ENCODE measurements at regions not wholly inside any gene's neighbourhood (a gene's known extent, or its start where the extent isn't known, plus 50 kb on each side); places are given as distances from the start of the nearest gene placed in this dataset.

DNA sequence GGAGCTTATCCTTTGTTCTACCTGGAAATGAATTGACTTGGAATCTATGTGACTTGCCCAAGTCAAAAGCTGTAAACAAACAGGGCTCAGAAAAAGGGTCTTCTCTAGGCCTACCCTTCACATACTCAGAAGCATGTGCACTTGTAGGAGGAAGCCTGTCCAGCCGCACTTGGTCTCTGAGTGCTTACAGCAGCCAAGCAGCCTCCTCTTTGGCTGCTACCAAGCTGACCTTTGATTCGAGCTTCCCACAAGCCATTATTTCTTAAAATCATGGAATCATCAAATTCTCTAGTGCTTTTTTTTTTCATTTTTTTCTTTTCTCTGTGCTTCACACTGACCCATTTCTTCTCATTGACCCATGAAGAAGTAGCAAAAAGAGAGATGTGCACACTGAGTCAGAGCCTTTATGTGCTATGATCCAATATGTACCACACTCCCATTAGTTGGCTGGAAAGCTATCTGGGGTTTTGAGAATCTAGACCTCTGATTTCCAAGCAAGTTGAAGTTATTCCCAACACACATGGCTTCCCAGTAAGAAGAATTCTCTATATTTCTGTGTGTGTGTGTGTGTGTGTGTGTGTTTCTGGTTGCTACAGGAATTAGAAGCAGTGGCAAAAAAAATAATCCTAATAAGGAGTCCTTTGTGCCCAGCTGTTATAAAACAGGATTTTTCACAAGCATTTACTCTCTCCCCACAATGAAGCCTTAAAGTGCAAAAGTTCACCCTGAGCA is 550.3 kb upstream of the TNP1 start:
- DNase-seq (ENCODE audit: low spot score): peak; percentile 48

DNA sequence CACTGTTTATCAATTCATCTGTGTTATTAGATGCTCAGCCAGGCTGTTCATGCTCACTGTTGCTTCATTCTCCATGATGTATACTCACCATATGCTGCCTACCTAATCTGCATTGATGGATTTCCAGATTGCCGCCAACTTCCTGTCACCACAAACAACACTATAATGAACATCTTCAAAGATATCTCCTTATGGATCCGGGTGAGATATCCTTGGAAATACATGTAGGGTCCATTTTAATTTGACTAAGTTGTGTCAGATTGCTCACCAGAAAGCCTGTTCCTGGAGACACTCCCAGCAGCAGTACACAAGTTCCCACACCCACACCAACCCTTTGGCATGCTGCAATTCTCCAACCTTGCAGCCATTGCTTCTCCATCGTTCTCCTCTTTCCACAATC is 547.5 kb upstream of the TNP1 start:
- DNase-seq (ENCODE audit: low spot score): no peak

DNA sequence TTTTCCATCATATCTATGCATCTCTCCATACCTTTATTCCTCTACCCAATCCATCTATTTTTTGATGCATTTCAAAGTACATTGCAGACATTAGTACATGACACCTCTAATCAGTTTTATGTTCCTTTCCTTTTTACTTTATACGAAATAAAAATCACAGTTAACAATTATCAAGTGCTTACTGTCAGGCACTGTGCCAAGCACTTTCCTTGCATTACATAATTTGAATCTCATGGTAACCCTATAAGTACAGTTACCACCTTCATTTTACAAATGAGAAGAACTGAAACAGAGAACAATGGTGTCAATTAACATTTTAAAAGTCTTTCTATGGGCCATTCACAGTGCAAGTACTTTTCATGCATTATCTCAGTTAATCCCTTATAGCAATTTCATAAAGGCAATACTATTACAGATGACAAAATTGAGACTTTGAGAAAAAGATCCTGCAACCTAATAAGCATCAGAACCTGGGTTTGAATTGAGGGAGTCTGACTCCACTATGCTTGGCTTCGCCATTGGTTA is 544.4 kb upstream of the TNP1 start:
- DNase-seq (ENCODE audit: low spot score): no peak

DNA sequence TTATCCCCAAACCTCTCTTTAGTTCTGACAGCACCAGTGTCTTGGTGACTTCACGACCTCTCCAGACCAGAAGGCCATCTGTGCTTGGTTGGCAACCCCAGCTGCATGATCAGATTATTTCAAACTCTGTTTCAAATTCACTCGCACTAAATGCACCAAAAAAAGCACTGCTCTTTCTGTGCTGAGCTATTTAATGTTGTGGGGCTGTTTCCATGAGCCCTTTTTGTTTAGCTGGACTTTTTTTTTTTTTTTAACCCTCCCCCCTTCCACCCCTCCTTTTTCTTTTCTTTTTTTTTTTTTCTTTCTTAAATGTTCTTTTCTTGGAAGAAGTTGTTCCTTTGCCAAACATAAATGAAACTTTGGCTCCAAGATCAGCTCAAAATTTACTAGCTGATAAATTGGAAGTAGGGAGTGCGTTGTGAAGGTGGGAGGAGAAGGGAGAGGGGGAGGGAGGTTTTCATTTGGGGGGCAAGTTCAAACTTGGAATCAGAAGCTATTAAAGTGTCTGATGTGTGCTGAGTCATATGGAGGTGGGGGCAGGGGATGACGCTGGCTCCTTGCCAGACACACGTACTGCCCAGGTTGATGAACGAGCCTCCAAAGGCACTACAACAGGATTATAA is 543.0 kb upstream of the TNP1 start:
- DNase-seq (ENCODE audit: low spot score): no peak

DNA sequence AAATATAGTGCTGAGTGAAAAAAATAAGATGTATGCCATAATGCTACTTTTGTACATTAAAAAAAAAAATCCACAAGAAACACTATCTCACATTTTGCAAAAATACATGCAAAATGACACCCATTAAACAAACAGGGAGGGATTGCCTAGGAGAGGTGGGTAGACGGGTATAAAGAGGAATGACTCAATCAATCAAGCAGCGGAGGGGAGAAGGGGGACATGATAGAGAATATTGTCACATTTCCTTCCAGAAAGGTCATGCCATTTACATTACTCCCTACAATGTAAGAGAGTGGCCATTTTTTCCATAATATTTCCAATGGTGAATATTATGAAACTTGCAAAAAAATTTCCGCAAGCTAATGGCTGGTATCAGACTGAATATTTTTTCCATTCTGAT is 542.3 kb upstream of the TNP1 start:
- no peak for DNase-seq (ENCODE audit: low spot score)

DNA sequence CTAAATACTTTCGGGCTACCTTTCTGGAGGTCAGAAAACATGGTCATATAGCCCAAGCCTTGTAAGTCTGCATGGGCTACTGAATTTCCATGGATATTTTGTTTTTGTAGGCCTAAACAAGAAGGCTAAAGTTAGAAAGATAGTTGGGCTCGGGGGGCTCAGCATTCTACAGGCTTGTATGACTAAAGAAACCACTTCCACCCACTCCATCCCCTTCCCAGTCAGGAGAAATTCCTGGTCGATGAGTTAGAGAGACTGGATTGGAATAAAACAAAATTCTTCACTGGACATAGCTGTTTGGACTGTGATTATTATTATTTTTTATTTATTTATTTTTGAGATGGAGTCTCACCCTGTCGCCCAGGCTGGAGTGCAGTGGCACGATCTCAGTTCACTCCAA is 539.4 kb upstream of the TNP1 start:
- no peak for DNase-seq (ENCODE audit: low spot score)

DNA sequence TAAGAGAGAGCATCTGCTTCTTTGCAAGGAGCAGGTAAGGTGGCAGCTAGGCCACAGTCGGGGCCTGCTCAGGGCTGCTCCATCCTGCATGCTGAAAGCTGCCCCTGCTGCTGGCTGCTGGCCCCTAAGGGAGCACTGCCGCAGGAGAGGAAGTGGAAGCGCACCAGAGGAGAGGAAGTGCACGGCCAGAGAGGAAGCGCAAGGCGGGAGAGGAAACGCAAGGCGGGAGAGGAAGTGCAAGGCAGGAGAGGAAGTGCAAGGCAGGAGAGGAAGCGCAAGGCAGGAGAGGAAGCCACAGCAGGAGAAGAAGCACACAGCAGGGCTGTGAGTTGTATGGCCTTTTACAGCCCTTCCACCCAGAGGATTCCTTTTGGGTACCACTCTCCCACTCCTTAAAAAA is 539.0 kb upstream of the TNP1 start:
- no peak for DNase-seq (ENCODE audit: low spot score)

DNA sequence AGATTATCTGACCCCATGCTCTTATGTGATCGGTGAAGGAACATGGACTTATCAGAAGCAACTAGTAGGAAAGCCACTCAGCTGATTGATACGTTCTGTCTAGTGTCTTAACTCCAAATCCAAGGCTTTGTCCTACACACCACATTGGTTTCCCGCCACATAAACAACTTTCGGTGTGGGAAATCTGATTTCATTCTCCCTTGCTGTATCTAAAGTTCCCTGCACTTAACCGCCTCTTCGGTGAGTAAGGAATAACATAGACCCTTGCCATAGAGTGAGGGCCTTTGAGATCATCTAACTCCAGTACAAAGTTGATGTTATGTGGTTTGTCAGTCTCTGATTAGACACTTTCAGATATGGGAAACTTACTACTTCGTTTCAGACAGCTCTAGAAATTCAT is 538.2 kb upstream of the TNP1 start:
- no peak for DNase-seq (ENCODE audit: low spot score)

DNA sequence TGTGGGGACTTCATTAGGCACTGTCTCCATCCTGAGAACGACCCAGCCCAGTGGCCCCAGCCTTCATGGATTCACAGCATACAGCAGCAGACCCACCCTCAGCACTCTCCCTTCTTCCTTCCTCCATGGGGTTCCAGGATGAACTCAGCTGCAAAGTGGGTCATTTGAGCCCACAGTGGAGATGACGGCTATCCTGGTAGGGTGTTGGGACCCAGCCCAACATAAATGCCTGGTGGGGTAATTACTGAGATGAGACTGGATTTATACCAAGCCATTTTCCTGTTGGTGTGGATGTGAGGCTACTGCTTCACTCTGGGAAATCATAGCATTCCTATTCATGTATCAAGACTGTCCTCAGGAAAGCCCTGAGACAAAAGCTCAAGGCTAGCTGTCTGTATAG is 536.7 kb upstream of the TNP1 start:
- DNase-seq (ENCODE audit: low spot score): no peak

DNA sequence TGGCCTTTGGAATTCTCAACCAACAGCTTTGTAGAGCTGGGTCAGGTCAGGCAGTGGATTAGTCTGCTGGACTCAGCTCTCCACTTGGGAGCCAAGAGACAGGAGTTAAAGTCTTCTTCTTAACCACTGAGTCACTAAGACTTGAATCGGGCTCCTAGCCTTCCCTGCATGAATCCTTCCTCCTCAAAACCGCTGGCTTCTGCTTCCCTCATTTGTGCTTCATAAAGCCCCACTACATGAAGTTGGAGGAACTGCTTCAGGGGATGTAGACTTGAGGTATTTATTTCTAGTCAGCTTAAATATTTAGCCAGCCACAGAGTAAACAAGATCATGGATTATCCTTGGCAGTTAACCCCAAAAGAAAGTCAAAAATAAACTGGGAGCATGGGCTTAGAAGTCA is 536.3 kb upstream of the TNP1 start:
- no peak for DNase-seq (ENCODE audit: low spot score)

DNA sequence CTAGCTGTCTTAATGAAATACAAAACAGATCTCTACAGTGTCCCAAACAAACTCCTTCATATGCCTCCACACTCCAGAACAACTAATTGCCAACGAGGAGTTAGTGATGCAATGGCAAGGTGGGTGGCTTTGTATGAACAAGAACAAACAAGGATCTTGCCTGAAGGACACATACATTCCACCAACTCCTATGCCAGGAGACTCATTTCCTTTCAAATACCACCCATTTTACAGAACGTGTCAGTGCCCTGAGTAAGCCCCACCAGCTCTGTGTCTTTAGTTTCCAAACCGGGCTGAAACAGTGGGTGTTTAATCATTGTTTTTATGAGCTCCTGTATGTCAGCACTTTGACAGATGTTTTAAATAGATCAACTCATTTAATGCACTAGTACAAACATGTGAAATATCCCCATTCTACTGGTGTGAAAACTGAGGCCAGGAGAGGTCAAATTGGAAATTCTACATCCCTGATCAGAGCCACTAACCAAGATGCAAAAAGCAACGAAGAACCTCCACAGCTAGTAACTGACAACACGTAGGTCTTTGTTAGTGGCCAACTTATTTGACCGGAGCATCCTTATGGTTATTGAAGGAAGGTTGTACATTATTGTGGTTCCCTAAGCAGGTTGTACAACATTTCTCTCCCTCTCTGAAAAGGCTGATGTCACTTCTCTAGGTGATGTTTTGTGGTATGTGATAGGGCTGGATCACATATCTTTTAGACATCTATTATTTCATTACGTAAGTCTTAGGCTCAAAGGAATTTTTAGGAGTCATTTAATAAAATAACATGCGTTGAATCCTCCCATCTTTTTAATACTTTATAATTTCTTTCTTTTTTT is 534.9 kb upstream of the TNP1 start:
- DNase-seq (ENCODE audit: low spot score): no peak

DNA sequence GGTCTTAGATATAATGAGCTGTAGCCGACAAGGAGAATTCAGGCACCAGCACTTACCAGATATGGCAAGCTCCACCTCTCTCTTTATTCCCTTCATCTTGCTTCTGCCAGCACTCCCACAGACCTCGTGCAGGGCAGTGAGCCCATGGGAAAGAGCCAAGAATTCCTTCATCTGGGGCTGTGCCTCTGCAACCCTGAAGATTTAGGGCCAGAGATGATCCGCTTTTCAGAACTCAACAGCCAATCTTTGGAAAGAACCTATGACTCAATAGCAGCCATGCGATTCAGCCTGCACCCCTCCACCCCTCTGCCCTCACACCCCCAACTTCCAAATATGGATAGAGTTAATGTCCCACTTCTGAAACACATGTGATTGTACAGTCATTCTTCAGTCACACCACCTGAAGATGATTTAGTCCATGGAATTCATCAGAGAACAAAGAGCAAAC is 533.7 kb upstream of the TNP1 start:
- DNase-seq (ENCODE audit: low spot score): no peak

DNA sequence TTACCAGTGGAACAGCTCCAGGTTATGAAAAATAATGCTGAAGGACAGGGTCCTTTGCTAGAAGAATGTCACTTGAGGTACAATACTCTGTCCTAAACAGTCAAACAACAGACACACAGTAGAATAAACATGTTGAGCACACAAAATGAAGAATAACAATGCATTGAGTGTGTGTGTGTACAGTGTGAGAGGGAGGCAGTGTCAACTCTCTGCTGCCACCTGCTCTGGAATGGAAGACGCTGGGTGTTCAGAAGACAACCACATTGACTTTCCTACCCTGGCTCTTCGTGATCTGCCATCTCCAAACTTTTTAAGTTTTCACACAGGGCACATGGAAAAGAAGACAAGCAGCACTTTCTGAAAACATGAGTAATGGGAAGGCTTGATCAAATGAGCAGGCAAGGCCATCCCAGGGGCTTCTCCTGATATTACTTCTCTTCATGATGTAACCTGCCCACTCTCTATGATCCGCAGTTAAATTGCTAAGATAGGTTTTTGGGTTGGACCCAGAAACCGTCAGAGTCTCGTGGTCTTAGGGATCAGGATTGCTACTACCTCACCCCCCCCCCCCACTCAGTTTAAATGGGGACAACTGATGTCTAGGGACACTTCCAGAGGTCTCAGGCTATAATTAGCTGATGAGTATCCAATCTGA is 533.2 kb upstream of the TNP1 start:
- DNase-seq (ENCODE audit: low spot score): no peak

DNA sequence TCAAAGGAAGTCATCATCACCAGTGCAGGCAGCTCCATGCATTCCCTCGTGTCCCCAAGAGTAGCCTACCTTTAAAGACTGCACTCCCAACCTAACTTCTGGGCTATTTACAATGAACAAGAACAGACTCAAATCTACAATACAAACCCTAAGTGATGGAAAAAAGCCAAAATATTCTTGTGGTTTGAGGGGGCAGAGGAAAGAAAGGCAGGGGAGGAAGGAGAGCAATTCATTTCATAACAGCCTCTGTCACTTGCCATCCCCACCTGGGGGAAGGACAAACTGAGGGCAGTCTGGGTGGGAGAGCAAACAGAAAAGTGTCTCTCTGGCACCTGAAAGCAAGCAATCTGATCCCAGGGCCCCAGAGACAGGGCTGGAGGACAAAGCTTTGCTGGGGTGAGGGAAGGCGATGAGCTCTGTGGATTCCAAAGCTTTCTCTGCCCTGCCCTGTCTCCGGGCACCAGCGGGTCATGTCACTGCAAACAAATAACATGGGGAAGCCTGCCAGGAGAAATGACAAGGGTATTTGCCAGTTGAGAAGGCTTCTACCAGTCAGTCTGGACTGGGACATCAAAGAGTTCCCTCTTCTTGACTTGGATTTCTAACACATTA is 528.0 kb upstream of the TNP1 start:
- DNase-seq (ENCODE audit: low spot score): no peak

DNA sequence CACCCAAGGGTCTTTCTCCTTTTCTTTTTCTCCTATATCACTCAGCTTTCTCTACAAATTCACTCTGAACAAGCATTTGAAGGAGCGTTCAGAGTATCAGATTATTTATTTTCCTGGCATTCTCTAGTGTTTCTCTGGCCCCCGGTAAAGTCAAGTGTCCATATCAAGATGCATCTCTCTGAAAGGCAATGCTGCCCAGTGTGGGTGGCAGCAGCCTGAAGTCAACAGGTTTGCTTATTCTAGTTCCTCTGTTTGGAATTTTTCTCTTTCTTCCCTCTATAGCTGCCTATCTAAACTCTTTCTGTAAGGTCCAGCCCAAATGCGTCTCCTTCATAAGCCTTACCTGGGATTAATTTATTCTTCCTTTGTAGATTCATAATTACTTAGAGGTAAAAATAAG is 526.2 kb upstream of the TNP1 start:
- DNase-seq (ENCODE audit: low spot score): no peak

DNA sequence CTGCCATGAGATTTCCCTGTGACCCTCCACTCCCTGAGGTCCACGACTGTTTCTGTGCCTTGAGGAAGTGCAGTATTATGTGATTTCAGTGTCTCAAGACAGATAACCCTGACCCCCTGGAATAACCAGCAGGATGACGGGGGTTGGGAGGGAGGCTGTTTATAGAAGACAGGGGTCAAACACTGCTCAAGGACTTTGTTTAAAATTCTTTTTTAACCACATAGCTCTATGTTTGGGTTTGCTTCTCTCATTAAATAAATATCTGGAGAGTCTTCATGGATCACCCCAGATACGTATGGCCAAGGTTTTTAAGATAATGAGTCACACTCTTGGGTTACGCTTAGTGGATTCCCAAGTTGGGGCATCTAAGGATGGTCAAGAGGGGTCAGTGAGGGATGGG is 523.8 kb upstream of the TNP1 start:
- no peak for DNase-seq (ENCODE audit: low spot score)

DNA sequence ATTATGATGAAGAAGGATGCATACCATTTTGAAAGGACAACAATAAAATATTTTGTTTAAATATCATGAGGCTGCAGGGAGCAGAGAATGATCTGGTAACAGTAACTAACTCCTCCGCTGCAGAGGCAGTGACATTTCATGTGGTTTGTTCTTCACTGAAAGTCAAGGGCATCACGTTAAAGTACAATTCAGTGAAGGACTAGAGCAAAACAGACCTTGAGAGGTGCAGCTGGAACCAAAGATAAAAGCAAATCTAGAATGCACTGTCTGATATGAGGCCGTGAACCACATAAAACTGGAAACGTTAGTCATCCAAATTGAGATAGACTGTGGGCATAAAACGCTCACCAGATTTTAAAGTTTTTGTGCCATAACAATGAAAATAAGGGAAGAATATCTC is 522.9 kb upstream of the TNP1 start:
- DNase-seq (ENCODE audit: low spot score): no peak

DNA sequence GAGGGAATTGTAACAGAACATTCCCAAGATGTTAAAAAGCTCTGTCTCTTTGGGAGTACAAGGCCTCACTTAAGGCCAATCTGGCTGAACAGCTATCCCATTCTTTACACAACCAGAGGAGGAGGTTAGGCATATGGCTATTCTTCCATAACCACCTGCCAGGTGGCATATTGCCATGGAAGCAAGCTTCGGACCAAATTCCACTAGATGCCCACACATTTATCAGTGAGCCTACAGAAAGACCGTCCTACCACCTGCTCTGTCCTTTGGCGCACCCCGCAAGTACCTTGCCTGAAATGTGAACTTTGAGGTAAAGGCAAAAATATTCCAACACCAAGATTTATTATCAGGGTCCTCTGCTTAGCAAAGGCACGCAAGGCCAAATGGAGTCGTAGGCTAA is 519.9 kb upstream of the TNP1 start:
- no peak for DNase-seq (ENCODE audit: low spot score)

DNA sequence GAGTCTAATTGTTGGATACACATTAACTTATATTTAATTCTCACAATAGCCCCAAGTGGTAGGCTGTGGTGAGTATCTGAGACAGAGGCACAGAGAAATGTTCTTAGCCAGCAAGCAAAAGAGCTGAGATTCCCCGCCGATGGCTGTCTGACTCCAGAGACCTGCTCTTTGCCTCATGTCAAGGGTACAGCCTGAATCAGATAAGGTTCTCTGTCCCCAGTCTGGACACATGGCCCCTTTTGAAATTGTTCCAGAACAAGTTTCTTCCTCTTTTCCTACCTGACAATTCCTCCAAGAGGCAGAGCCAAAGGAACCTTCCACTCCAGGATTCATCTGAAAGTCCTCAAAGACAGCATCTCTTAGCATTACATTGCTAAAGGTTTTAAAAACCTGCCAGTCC is 512.9 kb upstream of the TNP1 start:
- no peak for DNase-seq (ENCODE audit: low spot score)

DNA sequence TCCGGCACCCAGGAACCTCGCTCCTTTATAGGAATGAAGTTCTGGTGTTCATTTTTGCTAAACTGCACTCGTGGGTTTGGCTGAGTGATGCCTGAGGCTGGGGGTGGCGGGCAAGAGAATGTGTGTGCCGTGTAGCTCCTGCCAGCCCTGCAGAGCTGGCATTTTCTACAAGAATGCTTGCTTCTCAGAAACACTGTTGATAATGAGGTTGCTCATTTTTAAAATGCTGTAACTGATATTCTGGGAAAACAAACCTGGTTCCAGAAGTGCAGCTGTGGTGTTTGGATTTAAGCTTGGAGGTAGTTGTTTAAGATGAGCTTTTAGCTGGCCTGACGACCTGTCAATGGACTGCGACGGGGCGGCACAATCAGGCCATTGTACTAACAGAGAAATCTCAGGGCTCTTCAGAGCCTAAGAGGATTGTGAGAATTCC is 511.9 kb upstream of the TNP1 start:
- DNase-seq (ENCODE audit: low spot score): peak; percentile 42

DNA sequence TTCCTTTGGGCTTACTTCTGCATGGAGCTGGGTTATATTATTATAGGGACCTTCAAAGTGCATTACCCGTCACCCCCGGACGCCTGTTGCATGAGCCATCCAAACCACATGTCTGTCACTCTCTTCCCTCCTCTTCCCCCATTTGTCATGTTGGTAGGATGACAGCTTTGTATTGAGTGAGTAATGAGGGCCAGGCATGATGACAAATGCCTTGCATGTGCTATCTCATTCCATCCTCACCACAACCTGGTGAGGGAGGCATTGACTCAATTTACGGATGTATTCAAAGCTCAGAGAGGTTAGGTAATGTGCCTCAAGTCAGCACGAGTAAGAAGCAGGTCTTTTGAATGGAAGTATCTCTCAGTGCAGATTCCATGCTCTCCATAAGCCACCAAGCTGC is 510.5 kb upstream of the TNP1 start:
- DNase-seq (ENCODE audit: low spot score): no peak

DNA sequence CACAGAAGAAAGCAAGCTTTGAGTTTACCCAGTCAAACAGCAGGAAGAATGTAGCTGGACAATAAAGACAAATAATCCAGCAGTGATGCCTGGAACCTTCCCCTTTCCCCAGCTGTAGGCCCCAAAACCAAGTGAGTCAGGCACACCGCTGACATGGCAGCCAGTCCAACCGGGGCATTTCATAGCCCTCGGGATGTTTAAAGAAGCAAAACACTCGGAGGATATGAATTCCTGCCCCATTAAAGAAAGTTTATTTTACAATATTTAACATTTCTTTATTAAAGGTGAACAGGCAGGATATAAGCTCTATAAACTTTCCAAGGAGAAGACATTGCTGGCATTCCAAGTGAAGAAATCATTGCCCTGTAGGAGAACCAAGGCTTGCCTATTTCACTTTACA is 507.6 kb upstream of the TNP1 start:
- DNase-seq (ENCODE audit: low spot score): no peak

Measured in COLO829 (cell line).